ENCODE measurements at regions not wholly inside any gene's neighbourhood (a gene's known extent, or its start where the extent isn't known, plus 50 kb on each side); places are given as distances from the start of the nearest gene placed in this dataset.

DNA sequence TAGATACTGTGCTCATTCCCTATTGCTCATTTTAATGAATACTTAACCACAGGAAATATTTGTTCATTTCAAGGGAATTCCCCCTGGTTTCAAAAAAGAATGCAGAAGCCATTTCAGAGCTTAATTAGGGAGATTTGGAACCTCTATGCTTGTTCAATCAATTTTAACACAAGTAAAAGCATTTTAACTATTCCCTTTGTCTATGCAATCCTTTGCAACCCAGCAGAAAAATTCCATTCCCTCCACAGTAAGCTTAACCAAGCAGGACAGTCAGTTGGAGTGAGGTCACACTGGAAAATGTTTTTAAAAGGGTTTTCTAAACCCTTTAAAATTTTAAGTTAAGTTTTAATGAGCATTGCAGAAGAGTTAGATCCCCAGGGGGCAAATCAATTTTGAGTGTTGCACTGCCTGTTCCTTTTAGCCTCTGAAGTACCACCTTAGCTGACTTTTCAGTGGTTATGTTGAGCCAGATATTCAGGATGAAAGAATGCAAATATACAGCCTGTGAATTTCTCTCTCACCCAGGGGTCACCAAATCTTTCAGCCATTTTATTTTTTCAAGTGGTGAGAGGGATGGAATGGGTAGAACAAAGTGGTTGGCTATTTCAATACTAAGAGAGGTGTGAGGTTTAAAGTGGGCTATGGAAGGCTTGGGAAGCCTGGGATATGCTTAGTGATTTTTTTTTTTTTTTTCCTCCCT, 356.2 kb upstream of the NUDT12 start:
- CTCF ChIA-PET = no interaction called here
- Histone ChIP-seq H3K4me3 (replicated peaks in 1 of 3; ENCODE audit: insufficient read depth in 1 of 3, low read depth in 1 of 3, low read length in 3 of 3) (no peak overlapping the region), H3K4me1 (ENCODE audit: control insufficient read depth, extremely low read depth, insufficient read depth, low read length) (no peaks in the 10 kb centered on the region), H3K9ac (replicated peaks; ENCODE audit: extremely low read depth, insufficient read depth, low read length) (no peak overlapping the region), H3K4me2 (ENCODE audit: insufficient read depth, low read length) (no peak overlapping the region), H3K27ac (ENCODE audit: insufficient read depth, low read depth, low read length) (no peak overlapping the region), H3K9me3 (replicated peaks; ENCODE audit: control insufficient read depth, insufficient read depth, low read length) (no peaks in the 10 kb centered on the region), H3K36me3 (ENCODE audit: control insufficient read depth in 2 of 2, extremely low read depth in 1 of 2, insufficient read depth in 2 of 2, low read length in 2 of 2) (no peaks in the 10 kb centered on the region), H4K20me1 (replicated peaks; ENCODE audit: control insufficient read depth, extremely low read depth, insufficient read depth, low read length) (no peaks in the 10 kb centered on the region), H2AFZ (ENCODE audit: low read depth, low read length) (no peak overlapping the region), H3K9me1 (replicated peaks; ENCODE audit: control insufficient read depth, extremely low read depth, insufficient read depth, low read length) (peaks cover 2% of the 10 kb centered on the region), H3K27me3 (ENCODE audit: control insufficient read depth in 2 of 2, insufficient read depth in 2 of 2, low read length in 2 of 2) (no peaks in the 10 kb centered on the region), H3K79me2 (ENCODE audit: control insufficient read depth, insufficient read depth, low read length) (no peaks in the 10 kb centered on the region)
- intact Hi-C loops (cut with micrococcal nuclease) = no loop called here
- POLR2A ChIA-PET = interaction anchor here (0.7 kb wide), 1 partner anchor 19 kb away, joined by 6 read pairs; no protein-coding TSS in a partner anchor
- FAIRE-seq = no peak
- BruUV-seq (replicated peaks) = no TSS peak
- dilution Hi-C loops (cut with MboI; ENCODE audit: extremely low pct_ligation_motif_present, low sequenced_read_pairs) = no loop called here
- DNase-seq (ENCODE audit: low read depth, low spot score) = no peak
- TF ChIP-seq MYC (IDR thresholded peaks at IDR 0.05; ENCODE audit: low read depth, low read length) (no peak), GATA2 (IDR thresholded peaks at IDR 0.05; ENCODE audit: insufficient read depth, insufficient read length, low read depth, low read length) (no peak), POLR2AphosphoS5 (IDR thresholded peaks at IDR 0.05; ENCODE audit: insufficient read depth, low read depth, low read length) (no peak), CTCF (IDR thresholded peaks at IDR 0.05; ENCODE audit: extremely low read depth in 1 of 2, insufficient read depth in 1 of 2, low read depth in 1 of 2, low read length in 2 of 2) (no peak), EZH2 (IDR thresholded peaks at IDR 0.05; ENCODE audit: borderline replicate concordance, low read depth, low read length, severe bottlenecking) (no peak), JUN (IDR thresholded peaks at IDR 0.05; ENCODE audit: borderline replicate concordance, insufficient read depth, insufficient read length, low read depth) (no peak), MAX (IDR thresholded peaks at IDR 0.05; ENCODE audit: insufficient read depth, insufficient read length) (no peak), FOS (IDR thresholded peaks at IDR 0.05; ENCODE audit: borderline replicate concordance, insufficient read depth, low read length) (no peak), POLR2A (IDR thresholded peaks at IDR 0.05; ENCODE audit: low read depth, low read length) (no peak)

Measured in endothelial cell of umbilical vein (primary cell).